B cell (primary cell): ENCODE measurements at regions not wholly inside any gene's neighbourhood (a gene's known extent, or its start where the extent isn't known, plus 50 kb on each side); places are given as distances from the start of the nearest gene placed in this dataset.

ENCODE experiments used
- ATAC-seq: fragments of 200-7000 bp; cut with Tn5 transposase; one replicate; pipeline ENCODE4 v1.10.0; 2021; ENCODE audit warnings: low read depth, mild to moderate bottlenecking, moderate number of reproducible peaks, moderate library complexity
- CTCF ChIA-PET: fragments of 350-600 bp; sonication (Branson Sonifier 250); formaldehyde crosslinking; loops from one replicate; lab custom pipeline; 2021; ENCODE audit warnings: antibody characterized with exemption, inconsistent platforms; lab: Charles Lee
- POLR2A ChIA-PET: fragments of 350-600 bp; sonication (Branson Sonifier 250); formaldehyde crosslinking; loops from one replicate; lab custom pipeline; 2021; ENCODE audit warnings: antibody characterized with exemption; lab: Charles Lee
- DNase-seq: peaks from one replicate; pipeline ENCODE4 v3.0.0; 2013
- H2AFZ ChIP-seq: 2 replicates; pipeline ENCODE4 v1.6.1; 2012; ENCODE audit warnings: mild to moderate bottlenecking, low read depth, low read length; ENCODE audit not compliant: insufficient read depth, poor library complexity, severe bottlenecking
- H3K27ac ChIP-seq, 2 donors: 1 replicate in 1 of 2; 2 replicates in 1 of 2; pipeline ENCODE4 v1.5.1; 2012 to 2013; ENCODE audit warnings: low read length in 2 of 2, mild to moderate bottlenecking in 2 of 2, moderate library complexity in 1 of 2
- H3K27me3 ChIP-seq, 4 experiments: fragments of 200-600 bp in 1 of 4; sonication (generic) in 1 of 4; replicated peaks in 1 of 4; 1 replicate in 2 of 4; 2 replicates in 2 of 4; pipeline versions ENCODE4 v1.6.1 to v1.7.0; 2013 to 2016; ENCODE audit warnings: low read length in 3 of 4, mild to moderate bottlenecking in 2 of 4, mixed read lengths in 1 of 4, moderate library complexity in 1 of 4; ENCODE audit not compliant: insufficient read depth in 4 of 4, control insufficient read depth in 3 of 4; ENCODE audit errors: control extremely low read depth in 1 of 4
- H3K36me3 ChIP-seq, 2 experiments: replicated peaks in 1 of 2; 1 replicate in 1 of 2; 2 replicates in 1 of 2; pipeline versions ENCODE4 v1.6.1 to v1.7.1; 2013; ENCODE audit warnings: low read length in 1 of 2; ENCODE audit not compliant: insufficient read depth in 2 of 2, control insufficient read depth in 1 of 2; ENCODE audit errors: control extremely low read depth in 1 of 2, extremely low read depth in 1 of 2
- H3K4me1 ChIP-seq, 2 donors: fragments of 200-600 bp in 1 of 2; sonication (generic) in 1 of 2; 1 replicate in 1 of 2; 2 replicates in 1 of 2; pipeline versions ENCODE4 v1.5.1 to v1.6.1; 2013 to 2017; ENCODE audit warnings: low read length in 2 of 2; ENCODE audit not compliant: control insufficient read depth in 2 of 2, insufficient read depth in 2 of 2
- H3K4me2 ChIP-seq: replicated peaks from 2 replicates; pipeline ENCODE3; 2012; ENCODE audit warnings: mild to moderate bottlenecking, low read depth, low read length; ENCODE audit not compliant: poor library complexity, severe bottlenecking
- H3K4me3 ChIP-seq, 5 experiments: fragments of 200-600 bp in 1 of 5; sonication (generic) in 1 of 5; 1 replicate in 3 of 5; 2 replicates in 2 of 5; pipeline versions ENCODE4 v1.5.1 to v1.7.0; 2011 to 2016; ENCODE audit warnings: low read length in 4 of 5, mild to moderate bottlenecking in 4 of 5, low read depth in 2 of 5, control low read depth in 1 of 5, moderate library complexity in 1 of 5; ENCODE audit not compliant: insufficient read depth in 1 of 5; ENCODE audit errors: control extremely low read depth in 1 of 5, extremely low read depth in 1 of 5
- H3K79me2 ChIP-seq: fragments of 200-600 bp; sonication (generic); one replicate; pipeline ENCODE4 v1.6.0; 2016; ENCODE audit warnings: low read length; ENCODE audit not compliant: control insufficient read depth, insufficient read depth
- H3K9ac ChIP-seq: fragments of 200-600 bp; sonication (generic); 2 replicates; pipeline ENCODE4 v1.6.1; 2017; ENCODE audit warnings: mild to moderate bottlenecking, low read length, moderate library complexity
- H3K9me3 ChIP-seq, 3 donors: one replicate each; pipeline versions ENCODE4 v1.6.1 to v1.7.1; 2013; ENCODE audit warnings: low read length in 2 of 3; ENCODE audit not compliant: control insufficient read depth in 2 of 3, insufficient read depth in 1 of 3; ENCODE audit errors: control extremely low read depth in 1 of 3
- H4K20me1 ChIP-seq: 2 replicates; pipeline ENCODE4 v1.6.0; 2012; ENCODE audit warnings: mild to moderate bottlenecking, low read length; ENCODE audit not compliant: insufficient read depth, control insufficient read depth, poor library complexity, severe bottlenecking
- H3K27ac Mint-ChIP-seq: one replicate; pipeline ENCODE4 v1.8.0; 2021; ENCODE audit warnings: mixed read lengths
- H3K27me3 Mint-ChIP-seq: one replicate; pipeline ENCODE4 v1.8.0; 2021; ENCODE audit warnings: mixed read lengths
- H3K4me1 Mint-ChIP-seq: one replicate; pipeline ENCODE4 v1.8.0; 2021; ENCODE audit warnings: mixed read lengths
- H3K4me3 Mint-ChIP-seq: one replicate; pipeline ENCODE4 v1.8.0; 2021; ENCODE audit warnings: mixed read lengths
- H3K9me3 Mint-ChIP-seq: one replicate; pipeline ENCODE4 v1.8.0; 2022; ENCODE audit warnings: mixed read lengths; ENCODE audit not compliant: insufficient read depth
- CTCF ChIP-seq: fragments of 200-600 bp; IDR thresholded peaks from one replicate; pipeline ENCODE4 v1.8.0; 2022; ENCODE audit warnings: antibody characterized with exemption, mild to moderate bottlenecking
- EZH2 ChIP-seq: IDR thresholded peaks from 2 replicates; pipeline ENCODE4 v1.6.1; 2012; ENCODE audit warnings: borderline replicate concordance, low read depth, mild to moderate bottlenecking, moderate library complexity, low read length; ENCODE audit not compliant: insufficient read depth, poor library complexity, severe bottlenecking
- WGBS: methylation state at CpG from one replicate; pipeline ENCODE4 v1.1.5; 2013; ENCODE audit warnings: missing lambda C conversion rate; ENCODE audit not compliant: insufficient coverage; 5-methylcytosine and 5-hydroxymethylcytosine counted together
- intact Hi-C: fragments of 100-400 bp; cut with micrococcal nuclease; formaldehyde crosslinking; loops from one replicate; pipeline ENCODE4 v1.10.0; 2022

GRCh38 chr12:80032946-80033345 is 66.4 kb upstream of the OTOGL start:
- Mint-ChIP-seq H3K4me1 (no peaks in the 10 kb centered on the region), H3K9me3 (no peaks in the 10 kb centered on the region), H3K27me3 (peaks cover 29% of the 10 kb centered on the region), H3K4me3 (no peak overlapping the region), H3K27ac (no peak overlapping the region)
- H3K79me2 ChIP-seq: no peaks in the 10 kb centered on the region
- DNase-seq: no peak
- no peak for ATAC-seq
- TF ChIP-seq EZH2 (no peak), CTCF (no peak)
- H3K4me1 ChIP-seq: no peaks in the 10 kb centered on the region
- no peaks in the 10 kb centered on the region for H3K27me3 ChIP-seq
- no peak overlapping the region for H3K4me3 ChIP-seq
- CTCF ChIA-PET: no interaction called here
- POLR2A ChIA-PET: interaction anchor here (0.7 kb wide), 1 partner anchor 181 kb away, joined by 3 read pairs; no protein-coding TSS in a partner anchor
- intact Hi-C loops: no loop called here
- no peak overlapping the region for H3K27ac ChIP-seq
- no peak overlapping the region for H3K4me2 ChIP-seq
- no peaks in the 10 kb centered on the region for H4K20me1 ChIP-seq
- no peaks in the 10 kb centered on the region for H3K36me3 ChIP-seq
- H3K9ac ChIP-seq: no peak overlapping the region
- no CpG with 5 or more reads among the region's 1 CpG for WGBS
- no peak overlapping the region for H2AFZ ChIP-seq
- H3K9me3 ChIP-seq: no peaks in the 10 kb centered on the region

GRCh38 chr12:80031229-80031628 is 68.1 kb upstream of the OTOGL start:
- H3K9me3 ChIP-seq: peaks cover 0 to 4% (median 0%) of the 10 kb centered on the region in 3 donors
- no peak overlapping the region for H2AFZ ChIP-seq
- H3K27me3 Mint-ChIP-seq: peaks cover 26% of the 10 kb centered on the region
- ChIA-PET CTCF (no interaction called here), POLR2A (no interaction called here)
- intact Hi-C loops: no loop called here
- H3K27ac Mint-ChIP-seq: no peak overlapping the region
- H3K4me3 ChIP-seq: no peak overlapping the region
- H3K4me1 ChIP-seq: no peaks in the 10 kb centered on the region
- H3K9me3 Mint-ChIP-seq: no peaks in the 10 kb centered on the region
- no peaks in the 10 kb centered on the region for H3K79me2 ChIP-seq
- no peak overlapping the region for H3K4me2 ChIP-seq
- no peak for ATAC-seq
- H3K27me3 ChIP-seq: peaks cover 0 to 8% (median 1%) of the 10 kb centered on the region in 4 experiments
- no peaks in the 10 kb centered on the region for H3K36me3 ChIP-seq
- no peak for DNase-seq
- no CpG with 5 or more reads among the region's 1 CpG for WGBS
- no peak overlapping the region for H3K4me3 Mint-ChIP-seq
- no peak overlapping the region for H3K9ac ChIP-seq
- TF ChIP-seq EZH2 (no peak), CTCF (no peak)
- no peaks in the 10 kb centered on the region for H3K4me1 Mint-ChIP-seq
- no peaks in the 10 kb centered on the region for H4K20me1 ChIP-seq
- no peak overlapping the region for H3K27ac ChIP-seq
